Mesendoderm (in vitro differentiated cells): ENCODE measurements at regions not wholly inside any gene's neighbourhood (a gene's known extent, or its start where the extent isn't known, plus 50 kb on each side); places are given as distances from the start of the nearest gene placed in this dataset.
"Not testable (repeated sequence)": the region's sequence is repeated elsewhere in the genome, so short reads cannot be mapped to it uniquely, and the experiment has no call there.

Experiments used
- DNase-seq: peaks from one replicate; pipeline ENCODE4 v3.0.0; 2013
- H2AK5ac ChIP-seq: 2 replicates; pipeline ENCODE4 v1.6.1; 2013; ENCODE audit warnings: low read length, inconsistent platforms
- H2BK120ac ChIP-seq: 2 replicates; pipeline ENCODE4 v1.6.1; 2013; ENCODE audit warnings: low read depth, mild to moderate bottlenecking, low read length, moderate library complexity, mixed read lengths
- H2BK15ac ChIP-seq: replicated peaks from 2 replicates; pipeline ENCODE4 v1.6.1; 2013; ENCODE audit warnings: low read depth, mild to moderate bottlenecking, moderate library complexity
- H2BK5ac ChIP-seq: 2 replicates; pipeline ENCODE4 v1.6.1; 2013; ENCODE audit warnings: low read length, inconsistent platforms
- H3K18ac ChIP-seq: 2 replicates; pipeline ENCODE4 v1.6.1; 2013; ENCODE audit warnings: mild to moderate bottlenecking, low read length, mixed read lengths
- H3K23ac ChIP-seq: one replicate; pipeline ENCODE4 v1.6.1; 2013; ENCODE audit warnings: low read length
- H3K27ac ChIP-seq: 2 replicates; pipeline ENCODE4 v1.5.1; 2013; ENCODE audit warnings: low read depth, mild to moderate bottlenecking, inconsistent platforms, low read length, moderate library complexity
- H3K27me3 ChIP-seq: 2 replicates; pipeline ENCODE4 v1.6.1; 2013; ENCODE audit warnings: low read length, control low read depth, mild to moderate bottlenecking, inconsistent platforms; ENCODE audit not compliant: insufficient read depth, poor library complexity
- H3K36me3 ChIP-seq: 2 replicates; pipeline ENCODE4 v1.6.1; 2013; ENCODE audit warnings: low read length, inconsistent platforms; ENCODE audit not compliant: control insufficient read depth, insufficient read depth
- H3K4ac ChIP-seq: one replicate; pipeline ENCODE4 v1.6.1; 2013; ENCODE audit warnings: low read depth, mild to moderate bottlenecking, low read length, moderate library complexity
- H3K4me1 ChIP-seq: 2 replicates; pipeline ENCODE4 v1.6.1; 2013; ENCODE audit warnings: low read depth, low read length, inconsistent platforms; ENCODE audit not compliant: control insufficient read depth
- H3K4me2 ChIP-seq: 2 replicates; pipeline ENCODE4 v1.6.1; 2013; ENCODE audit warnings: low read length
- H3K4me3 ChIP-seq: 2 replicates; pipeline ENCODE4 v1.5.1; 2013; ENCODE audit warnings: mild to moderate bottlenecking, low read length
- H3K56ac ChIP-seq: one replicate; pipeline ENCODE4 v1.6.1; 2013; ENCODE audit warnings: low read length
- H3K79me1 ChIP-seq: 2 replicates; pipeline ENCODE4 v1.6.1; 2013; ENCODE audit warnings: low read length, inconsistent platforms
- H3K79me2 ChIP-seq: 2 replicates; pipeline ENCODE4 v1.6.1; 2013; ENCODE audit warnings: mild to moderate bottlenecking, low read length; ENCODE audit not compliant: control insufficient read depth, insufficient read depth
- H3K9ac ChIP-seq: 2 replicates; pipeline ENCODE4 v1.6.1; 2013; ENCODE audit warnings: low read length, inconsistent platforms
- H4K5ac ChIP-seq: one replicate; pipeline ENCODE4 v1.6.1; 2013; ENCODE audit warnings: low read length
- H4K8ac ChIP-seq: one replicate; pipeline ENCODE4 v1.6.1; 2013; ENCODE audit warnings: low read depth, mild to moderate bottlenecking, control low read depth, low read length, moderate library complexity
- WGBS: extraction: QIAGEN DNeasy Blood & Tissue Kit; methylation state at CpG from one replicate; pipeline ENCODE4 v1.1.7; 2013; ENCODE audit warnings: low lambda C conversion rate, missing lambda C conversion rate; ENCODE audit not compliant: insufficient coverage; ENCODE audit errors: extremely low coverage; 5-methylcytosine and 5-hydroxymethylcytosine counted together

- Histone ChIP-seq H3K9ac (no peak overlapping the region), H3K4me2 (no peak overlapping the region), H3K27me3 (no peaks in the 10 kb centered on the region), H4K8ac (no peak overlapping the region), H3K18ac (no peak overlapping the region), H2BK15ac (no peak overlapping the region), H4K5ac (no peak overlapping the region), H3K4ac (no peak overlapping the region), H3K56ac (no peak overlapping the region), H3K23ac (no peak overlapping the region), H3K79me1 (no peaks in the 10 kb centered on the region), H3K4me3 (no peak overlapping the region), H3K79me2 (no peaks in the 10 kb centered on the region), H2BK120ac (no peak overlapping the region), H3K4me1 (peaks cover 2% of the 10 kb centered on the region), H2AK5ac (no peak overlapping the region), H2BK5ac (no peak overlapping the region), H3K36me3 (no peaks in the 10 kb centered on the region), H3K27ac (no peak overlapping the region)
- DNase-seq, result no peak
- WGBS, result no CpG with 5 or more reads among the region's 1 CpG
Measured at GRCh38 chr4:128676095-128676494, 133.4 kb upstream of the JADE1 start.

GRCh38 chr4:128675083-128675482, 134.4 kb upstream of the JADE1 start:
- DNase-seq, result no peak

GRCh38 chr4:128673159-128673558, 136.3 kb upstream of the JADE1 start:
- not testable (repeated sequence) for H3K4me3 ChIP-seq, H2AK5ac ChIP-seq, H2BK120ac ChIP-seq, H3K23ac ChIP-seq, DNase-seq, H3K18ac ChIP-seq, H3K36me3 ChIP-seq, H3K27ac ChIP-seq, H3K4me2 ChIP-seq, H4K5ac ChIP-seq, H3K79me2 ChIP-seq, H3K79me1 ChIP-seq, H2BK15ac ChIP-seq, H3K4ac ChIP-seq, H3K4me1 ChIP-seq, H3K9ac ChIP-seq, H4K8ac ChIP-seq, H2BK5ac ChIP-seq, H3K56ac ChIP-seq, H3K27me3 ChIP-seq
- WGBS, result no CpG with 5 or more reads among the region's 7 CpGs

More at GRCh38 chr4:128675083-128675482, 134.4 kb upstream of the JADE1 start:
- peaks cover 2% of the 10 kb centered on the region for H3K4me1 ChIP-seq
- H3K79me2 ChIP-seq, result no peaks in the 10 kb centered on the region
- no peak overlapping the region for H2BK5ac ChIP-seq
- no peak overlapping the region for H3K4ac ChIP-seq
- no peak overlapping the region for H3K27ac ChIP-seq
- no peak overlapping the region for H3K4me3 ChIP-seq
- H4K5ac ChIP-seq, result no peak overlapping the region
- no peak overlapping the region for H2BK120ac ChIP-seq
- no peak overlapping the region for H3K18ac ChIP-seq
- no peak overlapping the region for H3K56ac ChIP-seq
- H3K79me1 ChIP-seq, result no peaks in the 10 kb centered on the region
- H3K9ac ChIP-seq, result no peak overlapping the region
- no CpG with 5 or more reads among the region's 1 CpG for WGBS
- no peak overlapping the region for H4K8ac ChIP-seq
- no peak overlapping the region for H3K4me2 ChIP-seq
- H2BK15ac ChIP-seq, result no peak overlapping the region
- no peaks in the 10 kb centered on the region for H3K27me3 ChIP-seq
- no peaks in the 10 kb centered on the region for H3K36me3 ChIP-seq
- H3K23ac ChIP-seq, result no peak overlapping the region
- no peak overlapping the region for H2AK5ac ChIP-seq

- H2AK5ac ChIP-seq, H3K4me3 ChIP-seq, H3K79me2 ChIP-seq, H2BK15ac ChIP-seq, H2BK120ac ChIP-seq, H3K36me3 ChIP-seq, H3K79me1 ChIP-seq, H3K23ac ChIP-seq, H3K9ac ChIP-seq, H4K5ac ChIP-seq, H3K18ac ChIP-seq, H3K56ac ChIP-seq, H2BK5ac ChIP-seq, DNase-seq, H3K4me1 ChIP-seq, H4K8ac ChIP-seq, H3K27ac ChIP-seq, H3K27me3 ChIP-seq, H3K4me2 ChIP-seq, H3K4ac ChIP-seq: not testable (repeated sequence)
- WGBS, result no CpG with 5 or more reads among the region's 22 CpGs
Measured at GRCh38 chr4:128672596-128672995, 136.9 kb upstream of the JADE1 start.

- Histone ChIP-seq H2BK15ac (no peak overlapping the region), H3K4me3 (no peak overlapping the region), H3K36me3 (no peaks in the 10 kb centered on the region), H3K9ac (no peak overlapping the region), H3K56ac (no peak overlapping the region), H4K8ac (no peak overlapping the region), H3K27ac (no peak overlapping the region), H3K79me1 (no peaks in the 10 kb centered on the region), H3K27me3 (no peaks in the 10 kb centered on the region), H2AK5ac (no peak overlapping the region), H3K79me2 (no peaks in the 10 kb centered on the region), H4K5ac (no peak overlapping the region), H3K18ac (no peak overlapping the region), H2BK120ac (no peak overlapping the region), H2BK5ac (no peak overlapping the region), H3K23ac (no peak overlapping the region), H3K4me2 (no peak overlapping the region), H3K4me1 (peaks cover 2% of the 10 kb centered on the region), H3K4ac (no peak overlapping the region)
- no CpG with 5 or more reads among the region's 4 CpGs for WGBS
- no peak for DNase-seq
Measured at GRCh38 chr4:128670513-128670912, 139.0 kb upstream of the JADE1 start.

GRCh38 chr4:128668566-128668965, 140.9 kb upstream of the JADE1 start:
- Histone ChIP-seq H3K27me3 (no peaks in the 10 kb centered on the region), H3K4me3 (no peak overlapping the region), H3K4me1 (peaks cover 2% of the 10 kb centered on the region), H2AK5ac (no peak overlapping the region), H3K18ac (no peak overlapping the region), H3K9ac (no peak overlapping the region), H4K5ac (no peak overlapping the region), H3K79me1 (no peaks in the 10 kb centered on the region), H3K27ac (no peak overlapping the region), H2BK120ac (no peak overlapping the region), H3K23ac (no peak overlapping the region), H2BK15ac (no peak overlapping the region), H2BK5ac (no peak overlapping the region), H4K8ac (no peak overlapping the region), H3K4me2 (no peak overlapping the region), H3K4ac (no peak overlapping the region), H3K56ac (no peak overlapping the region), H3K36me3 (no peaks in the 10 kb centered on the region), H3K79me2 (no peaks in the 10 kb centered on the region)
- no CpG with 5 or more reads among the region's 5 CpGs for WGBS
- DNase-seq, result no peak
